SK-N-SH (cell line): ENCODE measurements at regions not wholly inside any gene's neighbourhood (a gene's known extent, or its start where the extent isn't known, plus 50 kb on each side); places are given as distances from the start of the nearest gene placed in this dataset.

Source experiments
- CTCF ChIA-PET: fragments of 300-600, 350-600 bp; formaldehyde crosslinking; extraction: SDS; loops from one replicate; lab custom pipeline; 2021; lab: Yijun Ruan, JAX
- POLR2A ChIA-PET: fragments of 350-600 bp; sonication (Branson Sonifier 250); formaldehyde crosslinking; extraction: SDS; loops from one replicate; lab custom pipeline; 2020; ENCODE audit warnings: antibody characterized with exemption, inconsistent platforms; lab: Yijun Ruan, JAX
- DNase-seq: peaks from one replicate; pipeline ENCODE4 v3.0.0; 2012
- H2AFZ ChIP-seq: fragments of 200-600 bp; sonication (generic); 2 replicates; pipeline ENCODE4 v1.8.1; 2016; ENCODE audit warnings: antibody characterized with exemption, mild to moderate bottlenecking, low read depth
- H3F3A ChIP-seq: fragments of 200-600 bp; sonication (generic); replicated peaks from 2 replicates; pipeline ENCODE3; 2016; ENCODE audit warnings: antibody characterized with exemption, mild to moderate bottlenecking; ENCODE audit not compliant: insufficient read depth
- H3K27ac ChIP-seq, 2 experiments: fragments of 200-500 bp in 1 of 2; fragments of 200-600 bp in 1 of 2; sonication (Bioruptor generic) in 1 of 2; sonication (generic), shearing (Covaris generic) in 1 of 2; 2 replicates each; pipeline versions ENCODE4 v1.5.1 to v1.6.1; 2014 to 2016; ENCODE audit warnings: low read depth in 2 of 2, inconsistent platforms in 1 of 2, low read length in 1 of 2, mild to moderate bottlenecking in 1 of 2, mixed read lengths in 1 of 2
- H3K27me3 ChIP-seq: fragments of 200-600 bp; sonication (generic), shearing (Covaris generic); 2 replicates; pipeline ENCODE4 v1.6.1; 2016; ENCODE audit warnings: mixed run types; ENCODE audit not compliant: insufficient read depth
- H3K36me3 ChIP-seq, 2 experiments: fragments of 200-500 bp in 1 of 2; fragments of 200-600 bp in 1 of 2; sonication (Bioruptor generic) in 1 of 2; sonication (generic) in 1 of 2; replicated peaks in 1 of 2; 2 replicates each; pipeline versions ENCODE3 to v1.5.1; 2014 to 2016; ENCODE audit warnings: low read length in 1 of 2, mild to moderate bottlenecking in 1 of 2; ENCODE audit not compliant: insufficient read depth in 2 of 2, control insufficient read depth in 1 of 2
- H3K4me1 ChIP-seq, 2 experiments: fragments of 200-500 bp in 1 of 2; fragments of 200-600 bp in 1 of 2; sonication (Bioruptor generic) in 1 of 2; sonication (generic), shearing (Covaris generic) in 1 of 2; 2 replicates each; pipeline versions ENCODE4 v1.5.1 to v1.6.1; 2014 to 2016; ENCODE audit warnings: low read depth in 1 of 2, low read length in 1 of 2, mixed run types in 1 of 2; ENCODE audit not compliant: insufficient read depth in 2 of 2, control insufficient read depth in 1 of 2
- H3K4me2 ChIP-seq: fragments of 200-600 bp; sonication (generic), shearing (Covaris generic); 2 replicates; pipeline ENCODE4 v1.6.1; 2017; ENCODE audit warnings: mixed run types
- H3K4me3 ChIP-seq, 2 experiments: fragments of 200-500 bp in 1 of 2; fragments of 200-600 bp in 1 of 2; sonication (Bioruptor generic) in 1 of 2; sonication (generic), shearing (Covaris generic) in 1 of 2; 2 replicates each; pipeline versions ENCODE4 v1.5.1 to v1.8.1; 2014 to 2016; ENCODE audit warnings: low read depth in 2 of 2, inconsistent platforms in 1 of 2, low read length in 1 of 2, mild to moderate bottlenecking in 1 of 2, mixed read lengths in 1 of 2, moderate library complexity in 1 of 2
- H3K79me2 ChIP-seq: fragments of 200-600 bp; sonication (generic); 2 replicates; pipeline ENCODE4 v1.8.1; 2017; ENCODE audit warnings: mild to moderate bottlenecking; ENCODE audit not compliant: insufficient read depth
- H3K9ac ChIP-seq: fragments of 200-600 bp; sonication (generic); 2 replicates; pipeline ENCODE4 v1.6.1; 2017; ENCODE audit warnings: mixed run types
- H3K9me2 ChIP-seq: fragments of 200-600 bp; sonication (generic); 2 replicates; pipeline ENCODE4 v1.6.1; 2017; ENCODE audit warnings: mixed run types
- H3K9me3 ChIP-seq: fragments of 200-600 bp; sonication (generic); 2 replicates; pipeline ENCODE4 v1.6.1; 2017; ENCODE audit warnings: mixed run types, mild to moderate bottlenecking, moderate library complexity
- H4K20me1 ChIP-seq: fragments of 200-600 bp; sonication (generic); 2 replicates; pipeline ENCODE4 v1.6.1; 2017; ENCODE audit warnings: mild to moderate bottlenecking, mixed run types; ENCODE audit not compliant: insufficient read depth
- CTCF ChIP-seq: fragments of 200-600 bp; sonication (generic); IDR thresholded peaks from 2 replicates; pipeline ENCODE4 v1.6.1; 2017; ENCODE audit warnings: antibody characterized with exemption, mild to moderate bottlenecking, moderate library complexity
- ELF1 ChIP-seq: IDR thresholded peaks from 2 replicates; pipeline ENCODE4 v1.4.0; 2012
- EP300 ChIP-seq, 2 experiments: IDR thresholded peaks; 2 replicates each; pipeline versions ENCODE4 v1.4.0 to v1.6.1; 2012; ENCODE audit warnings: borderline replicate concordance in 1 of 2, low read depth in 1 of 2, low read length in 1 of 2
- EZH2phosphoT487 ChIP-seq: fragments of 200-600 bp; sonication (generic); IDR thresholded peaks from 2 replicates; pipeline ENCODE4 v1.6.1; 2017; ENCODE audit warnings: low read depth, mixed run types, mild to moderate bottlenecking, antibody characterized with exemption, moderate library complexity, borderline replicate concordance
- FOXM1 ChIP-seq: IDR thresholded peaks from 2 replicates; pipeline ENCODE4 v1.4.0; 2012; ENCODE audit warnings: low read depth, mild to moderate bottlenecking
- GABPA ChIP-seq: IDR thresholded peaks from 2 replicates; pipeline ENCODE4 v1.4.0; 2012; ENCODE audit warnings: low read depth, mild to moderate bottlenecking
- JUND ChIP-seq: IDR thresholded peaks from 2 replicates; pipeline ENCODE4 v1.4.0; 2012
- MEF2A ChIP-seq: IDR thresholded peaks from 2 replicates; pipeline ENCODE4 v1.4.0; 2012; ENCODE audit warnings: low read depth, borderline replicate concordance
- MXI1 ChIP-seq: IDR thresholded peaks from 2 replicates; pipeline ENCODE4 v1.6.1; 2012; ENCODE audit warnings: mild to moderate bottlenecking, low read depth, low read length, improper control_type of control experiment
- NRF1 ChIP-seq: IDR thresholded peaks from 2 replicates; pipeline ENCODE4 v1.6.1; 2012; ENCODE audit warnings: low read depth, mild to moderate bottlenecking, low read length
- RAD21 ChIP-seq: IDR thresholded peaks from 2 replicates; pipeline ENCODE4 v1.6.1; 2012; ENCODE audit warnings: mild to moderate bottlenecking, low read length
- RCOR1 ChIP-seq: fragments of 150-350 bp; IDR thresholded peaks from 2 replicates; pipeline ENCODE4 v1.6.1; 2017; ENCODE audit warnings: antibody characterized with exemption, low read length
- RXRA ChIP-seq: IDR thresholded peaks from 2 replicates; pipeline ENCODE4 v1.4.0; 2012; ENCODE audit warnings: low read depth, mild to moderate bottlenecking, borderline replicate concordance
- SIN3A ChIP-seq: IDR thresholded peaks from 2 replicates; pipeline ENCODE4 v1.6.1; 2012; ENCODE audit warnings: low read depth, mild to moderate bottlenecking, low read length, moderate library complexity, borderline replicate concordance
- TCF12 ChIP-seq: IDR thresholded peaks from 2 replicates; pipeline ENCODE4 v1.4.0; 2012
- YY1 ChIP-seq: IDR thresholded peaks from 2 replicates; pipeline ENCODE4 v1.4.0; 2012; ENCODE audit warnings: low read depth, mild to moderate bottlenecking
- WGBS: methylation state at CpG from one replicate; pipeline ENCODE4 v1.1.6; 2017; ENCODE audit warnings: low lambda C conversion rate; 5-methylcytosine and 5-hydroxymethylcytosine counted together

DNA sequence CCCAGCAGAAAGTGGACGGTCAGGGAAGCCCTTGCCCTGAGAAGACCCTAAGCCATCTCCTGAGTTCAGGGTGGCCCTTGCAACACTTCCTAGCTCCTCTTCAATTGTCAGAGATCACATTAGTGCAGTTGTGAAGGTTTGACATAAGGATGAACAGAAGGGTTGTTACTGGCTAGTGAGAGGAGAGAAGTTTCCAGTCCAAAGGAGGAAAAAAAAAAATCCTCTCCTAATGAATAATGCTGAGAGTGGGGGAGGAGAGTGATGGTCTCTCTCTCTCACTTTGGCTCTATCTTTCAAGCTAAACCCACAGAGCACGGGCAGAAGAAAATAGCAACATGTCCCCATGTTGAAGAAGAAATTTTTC is 819.9 kb downstream of the BCL11A start:
- no peak overlapping the region for H2AFZ ChIP-seq
- POLR2A ChIA-PET = no interaction called here
- H3K9me3 ChIP-seq = no peaks in the 10 kb centered on the region
- no peaks in the 10 kb centered on the region for H3F3A ChIP-seq
- no peak overlapping the region for H3K27ac ChIP-seq
- no peaks in the 10 kb centered on the region for H4K20me1 ChIP-seq
- no peaks in the 10 kb centered on the region for H3K27me3 ChIP-seq
- CTCF ChIA-PET = no interaction called here
- no peaks in the 10 kb centered on the region for H3K9me2 ChIP-seq
- no peaks in the 10 kb centered on the region for H3K36me3 ChIP-seq
- H3K4me1 ChIP-seq = no peaks in the 10 kb centered on the region
- H3K79me2 ChIP-seq = no peaks in the 10 kb centered on the region
- H3K4me3 ChIP-seq = no peak overlapping the region
- DNase-seq = no peak
- WGBS = 45% methylated on average over 2 of the region's 2 CpGs
- TF ChIP-seq RXRA (no peak), YY1 (no peak), GABPA (no peak), RAD21 (no peak), NRF1 (no peak), MXI1 (no peak), CTCF (no peak), JUND (no peak), SIN3A (no peak), ELF1 (no peak), EP300 (IDR thresholded peaks at IDR 0.05; ENCODE audit: borderline replicate concordance in 1 of 2, low read depth in 1 of 2, low read length in 1 of 2) (no peak), EZH2phosphoT487 (no peak), RCOR1 (no peak)
- H3K9ac ChIP-seq = no peak overlapping the region
- no peak overlapping the region for H3K4me2 ChIP-seq

GRCh38 chr2:59732871-59733566 is 820.4 kb downstream of the BCL11A start:
- TF ChIP-seq TCF12 = no peak
- no peak for TF ChIP-seq FOXM1
- no peak for TF ChIP-seq MEF2A
- TF ChIP-seq, all 33 proteins: peak for 0
- Histone ChIP-seq H3K4me2 (no peak overlapping the region), H3K79me2 (no peaks in the 10 kb centered on the region), H3K27me3 (no peaks in the 10 kb centered on the region), H4K20me1 (no peaks in the 10 kb centered on the region), H3K9me2 (no peaks in the 10 kb centered on the region), H3F3A (no peaks in the 10 kb centered on the region), H3K9me3 (no peaks in the 10 kb centered on the region), H3K4me1 (no peaks in the 10 kb centered on the region), H3K27ac (no peak overlapping the region), H3K4me3 (no peak overlapping the region), H3K36me3 (no peaks in the 10 kb centered on the region), H2AFZ (no peak overlapping the region), H3K9ac (no peak overlapping the region)
- CTCF ChIA-PET = no interaction called here
- DNase-seq = no peak
- WGBS = 46% methylated on average over 14 of the region's 15 CpGs
- POLR2A ChIA-PET = no interaction called here
